Esophagus squamous epithelium (tissue), 4 donors: ENCODE measurements at regions not wholly inside any gene's neighbourhood (a gene's known extent, or its start where the extent isn't known, plus 50 kb on each side); places are given as distances from the start of the nearest gene placed in this dataset.

Source experiments
- CTCF ChIP-seq, 6 experiments: fragments of 450-650 bp in 4 of 6; fragments of 200-600 bp in 2 of 6; sonication (generic) in 2 of 6; IDR thresholded peaks; one replicate each; pipeline ENCODE4 v1.5.1; 2016 to 2019; ENCODE audit warnings: antibody characterized with exemption in 6 of 6, mild to moderate bottlenecking in 4 of 6, moderate library complexity in 4 of 6
- POLR2A ChIP-seq, 4 donors: fragments of 450-650 bp; IDR thresholded peaks; one replicate each; pipeline ENCODE4 v1.6.1; 2017; ENCODE audit warnings: antibody characterized with exemption in 4 of 4, mild to moderate bottlenecking in 4 of 4, moderate library complexity in 3 of 4

- TF ChIP-seq POLR2A (IDR thresholded peaks at IDR 0.05) (no peak), CTCF (IDR thresholded peaks at IDR 0.05) (no peak)
Measured at GRCh38 chr5:5676218-5676617, 253.7 kb downstream of the ICE1 start.
